OCI-LY1 (cell line): ENCODE measurements at regions not wholly inside any gene's neighbourhood (a gene's known extent, or its start where the extent isn't known, plus 50 kb on each side); places are given as distances from the start of the nearest gene placed in this dataset.

Experiments used
- H2AFZ ChIP-seq: fragments of 200-600 bp; sonication (generic), shearing (Covaris generic); 2 replicates; pipeline ENCODE4 v1.6.0; 2014; ENCODE audit warnings: antibody characterized with exemption, mild to moderate bottlenecking, low read length
- H3F3A ChIP-seq: fragments of 200-600 bp; sonication (generic), shearing (Covaris generic); 2 replicates; pipeline ENCODE4 v1.6.0; 2014; ENCODE audit warnings: mild to moderate bottlenecking, antibody characterized with exemption, low read length, moderate library complexity; ENCODE audit not compliant: insufficient read depth
- H3K27ac ChIP-seq: fragments of 200-600 bp; sonication (generic); 2 replicates; pipeline ENCODE4 v1.5.1; 2014; ENCODE audit warnings: low read length, mixed run types, mild to moderate bottlenecking, low read depth; ENCODE audit not compliant: poor library complexity, severe bottlenecking
- H3K27me3 ChIP-seq: fragments of 200-600 bp; sonication (generic); 2 replicates; pipeline ENCODE4 v1.6.0; 2014; ENCODE audit warnings: antibody characterized with exemption, mild to moderate bottlenecking, low read length, moderate library complexity; ENCODE audit not compliant: insufficient read depth
- H3K36me3 ChIP-seq: fragments of 200-600 bp; sonication (generic); 2 replicates; pipeline ENCODE4 v1.6.1; 2014; ENCODE audit warnings: mild to moderate bottlenecking, antibody characterized with exemption, low read length, moderate library complexity, mixed read lengths; ENCODE audit not compliant: insufficient read depth
- H3K4me1 ChIP-seq: fragments of 200-600 bp; sonication (generic); 2 replicates; pipeline ENCODE4 v1.5.1; 2014; ENCODE audit warnings: mild to moderate bottlenecking, low read length, moderate library complexity; ENCODE audit not compliant: insufficient read depth, severe bottlenecking
- H3K4me2 ChIP-seq: fragments of 200-600 bp; sonication (generic), shearing (Covaris generic); 2 replicates; pipeline ENCODE4 v1.6.1; 2014; ENCODE audit warnings: low read length
- H3K4me3 ChIP-seq: fragments of 200-600 bp; sonication (generic); 2 replicates; pipeline ENCODE4 v1.5.1; 2014; ENCODE audit warnings: low read length, low read depth, mild to moderate bottlenecking, mixed read lengths; ENCODE audit not compliant: poor library complexity, severe bottlenecking
- H3K79me2 ChIP-seq: fragments of 200-600 bp; shearing (Covaris generic); 2 replicates; pipeline ENCODE4 v1.6.1; 2016; ENCODE audit warnings: mixed run types, low read length, mixed read lengths; ENCODE audit not compliant: insufficient read depth
- H3K9ac ChIP-seq: fragments of 200-600 bp; sonication (generic), shearing (Covaris generic); 2 replicates; pipeline ENCODE4 v1.6.1; 2014; ENCODE audit warnings: mild to moderate bottlenecking, low read length, mixed read lengths
- H3K9me2 ChIP-seq: fragments of 200-600 bp; sonication (generic), shearing (Covaris generic); 2 replicates; pipeline ENCODE4 v1.6.1; 2014; ENCODE audit warnings: low read depth, mild to moderate bottlenecking, low read length, mixed read lengths
- H3K9me3 ChIP-seq: fragments of 200-600 bp; shearing (Covaris generic); 2 replicates; pipeline ENCODE4 v1.6.1; 2014; ENCODE audit warnings: low read length, mixed read lengths
- H4K20me1 ChIP-seq: fragments of 200-600 bp; sonication (generic), shearing (Covaris generic); 2 replicates; pipeline ENCODE4 v1.6.0; 2016; ENCODE audit warnings: mild to moderate bottlenecking, low read length; ENCODE audit not compliant: insufficient read depth
- CTCF ChIP-seq: fragments of 200-600 bp; sonication (generic), shearing (Covaris generic); IDR thresholded peaks from 2 replicates; pipeline ENCODE4 v1.5.1; 2017; ENCODE audit warnings: mild to moderate bottlenecking, antibody characterized with exemption, low read length, moderate library complexity, mixed read lengths
- EZH2 ChIP-seq: fragments of 200-600 bp; sonication (generic), shearing (Covaris generic); IDR thresholded peaks from 2 replicates; pipeline ENCODE4 v1.8.0; 2017; ENCODE audit warnings: borderline replicate concordance, mixed run types, mild to moderate bottlenecking, antibody characterized with exemption, low read length, moderate library complexity, mixed read lengths

- no peak overlapping the region for H3K9ac ChIP-seq
- H3K79me2 ChIP-seq = no peaks in the 10 kb centered on the region
- no peak overlapping the region for H3K4me2 ChIP-seq
- H4K20me1 ChIP-seq = no peaks in the 10 kb centered on the region
- no peaks in the 10 kb centered on the region for H3K4me1 ChIP-seq
- no peak for TF ChIP-seq CTCF
- TF ChIP-seq EZH2 = no peak
- no peaks in the 10 kb centered on the region for H3K9me2 ChIP-seq
- H3F3A ChIP-seq = no peaks in the 10 kb centered on the region
- H3K9me3 ChIP-seq = no peaks in the 10 kb centered on the region
- no peak overlapping the region for H3K4me3 ChIP-seq
- H2AFZ ChIP-seq = no peak overlapping the region
- no peaks in the 10 kb centered on the region for H3K36me3 ChIP-seq
- H3K27me3 ChIP-seq = no peaks in the 10 kb centered on the region
- H3K27ac ChIP-seq = no peak overlapping the region
Measured at GRCh38 chr5:154534457-154535050, 56.5 kb upstream of the HAND1 start.

GRCh38 chr5:154529282-154529681, 51.3 kb upstream of the HAND1 start:
- TF ChIP-seq CTCF (no peak), EZH2 (no peak)

GRCh38 chr5:154528005-154528594, 50.1 kb upstream of the HAND1 start:
- Histone ChIP-seq H3K9me3 (no peaks in the 10 kb centered on the region), H3K9me2 (no peaks in the 10 kb centered on the region), H2AFZ (no peak overlapping the region), H3K4me3 (no peak overlapping the region), H4K20me1 (no peaks in the 10 kb centered on the region), H3K4me1 (no peaks in the 10 kb centered on the region), H3K4me2 (no peak overlapping the region), H3K36me3 (no peaks in the 10 kb centered on the region), H3K27ac (no peak overlapping the region), H3K79me2 (no peaks in the 10 kb centered on the region), H3K9ac (no peak overlapping the region), H3F3A (no peaks in the 10 kb centered on the region), H3K27me3 (no peaks in the 10 kb centered on the region)
- TF ChIP-seq EZH2 (no peak), CTCF (no peak)

More at GRCh38 chr5:154529282-154529681, 51.3 kb upstream of the HAND1 start:
- H3K27me3 ChIP-seq = no peaks in the 10 kb centered on the region
- no peak overlapping the region for H3K9ac ChIP-seq
- no peaks in the 10 kb centered on the region for H3K9me2 ChIP-seq
- H3K4me3 ChIP-seq = no peak overlapping the region
- H4K20me1 ChIP-seq = no peaks in the 10 kb centered on the region
- H3K4me2 ChIP-seq = no peak overlapping the region
- H3K36me3 ChIP-seq = no peaks in the 10 kb centered on the region
- H2AFZ ChIP-seq = no peak overlapping the region
- H3K4me1 ChIP-seq = no peaks in the 10 kb centered on the region
- H3F3A ChIP-seq = no peaks in the 10 kb centered on the region
- no peaks in the 10 kb centered on the region for H3K79me2 ChIP-seq
- H3K9me3 ChIP-seq = no peaks in the 10 kb centered on the region
- no peak overlapping the region for H3K27ac ChIP-seq
